Prostate gland (tissue), 2 donors: ENCODE measurements at regions not wholly inside any gene's neighbourhood (a gene's known extent, or its start where the extent isn't known, plus 50 kb on each side); places are given as distances from the start of the nearest gene placed in this dataset.

Experiments
- CTCF ChIP-seq, 4 experiments: fragments of 200-600 bp in 2 of 4; fragments of 450-650 bp in 2 of 4; sonication (generic) in 2 of 4; IDR thresholded peaks; 1 replicate in 3 of 4; 2 replicates in 1 of 4; pipeline ENCODE4 v1.5.1; 2016 to 2019; ENCODE audit warnings: antibody characterized with exemption in 4 of 4, mild to moderate bottlenecking in 2 of 4, moderate library complexity in 2 of 4
- POLR2A ChIP-seq: fragments of 450-650 bp; IDR thresholded peaks from one replicate; pipeline ENCODE4 v1.6.1; 2016; ENCODE audit warnings: antibody characterized with exemption, mild to moderate bottlenecking

DNA sequence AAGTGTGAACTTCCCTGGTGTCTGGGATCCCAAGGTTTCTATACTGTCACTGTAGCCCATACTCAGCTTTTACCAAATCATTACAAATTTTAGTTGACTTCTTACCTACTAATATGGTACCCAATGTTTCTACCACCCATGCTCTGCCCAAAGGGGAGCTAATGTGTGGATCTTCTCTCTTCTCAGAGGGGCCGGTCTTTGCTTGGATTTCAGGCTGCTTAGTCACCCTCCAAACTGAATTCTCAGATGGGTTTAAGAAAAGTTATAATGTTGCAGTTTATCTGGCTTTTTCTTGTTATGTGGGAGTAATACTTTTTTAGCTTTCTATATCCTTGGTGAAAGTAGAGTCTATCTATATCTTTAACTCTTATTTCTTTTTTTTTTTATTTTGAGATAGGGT is 67.1 kb upstream of the AKAP13 start:
- TF ChIP-seq POLR2A (no peak), CTCF (IDR thresholded peaks at IDR 0.05) (no peak)
